Activated T-cell treated with anti-CD3 and anti-CD28 coated beads, Interleukin-2, amount 50 U/mL, for 24 hours (primary cell): ENCODE measurements at regions not wholly inside any gene's neighbourhood (a gene's known extent, or its start where the extent isn't known, plus 50 kb on each side); places are given as distances from the start of the nearest gene placed in this dataset.
A peak's percentile ranks its signal among the peaks of the same experiment; 100 is the strongest.
"Not testable (repeated sequence)": the region's sequence is repeated elsewhere in the genome, so short reads cannot be mapped to it uniquely, and the experiment has no call there.

Experiments used
- DNase-seq: peaks from one replicate; pipeline ENCODE4 v3.0.0-alpha.2; 2020
- H3K27ac Mint-ChIP-seq: 2 replicates; pipeline ENCODE4 v1.8.0; 2020; ENCODE audit warnings: mild to moderate bottlenecking, mixed read lengths
- H3K27me3 Mint-ChIP-seq: 2 replicates; pipeline ENCODE4 v1.8.0; 2020; ENCODE audit warnings: mixed read lengths
- H3K36me3 Mint-ChIP-seq: 2 replicates; pipeline ENCODE4 v1.8.0; 2020; ENCODE audit warnings: low read depth, mixed read lengths
- H3K4me1 Mint-ChIP-seq: 2 replicates; pipeline ENCODE4 v1.8.0; 2020; ENCODE audit warnings: low read depth, mixed read lengths
- H3K4me3 Mint-ChIP-seq: 2 replicates; pipeline ENCODE4 v1.8.0; 2020; ENCODE audit warnings: mild to moderate bottlenecking, moderate library complexity, mixed read lengths
- H3K9me3 Mint-ChIP-seq: 2 replicates; pipeline ENCODE4 v1.8.0; 2020; ENCODE audit warnings: mixed read lengths

GRCh38 chr10:23493711-23494110, 54.8 kb downstream of the OTUD1 start:
- peaks cover 15% of the 10 kb centered on the region for H3K27me3 Mint-ChIP-seq
- no peak for DNase-seq
- no peaks in the 10 kb centered on the region for H3K36me3 Mint-ChIP-seq
- H3K9me3 Mint-ChIP-seq = no peaks in the 10 kb centered on the region
- peaks cover 4% of the 10 kb centered on the region for H3K4me1 Mint-ChIP-seq
- H3K27ac Mint-ChIP-seq = no peak overlapping the region
- no peak overlapping the region for H3K4me3 Mint-ChIP-seq

GRCh38 chr10:23496727-23497126, 57.9 kb downstream of the OTUD1 start:
- Mint-ChIP-seq H3K27me3 (peaks cover 11% of the 10 kb centered on the region), H3K36me3 (no peaks in the 10 kb centered on the region), H3K27ac (no peak overlapping the region), H3K4me1 (peaks cover 2% of the 10 kb centered on the region), H3K4me3 (no peak overlapping the region), H3K9me3 (no peaks in the 10 kb centered on the region)
- DNase-seq = no peak

GRCh38 chr10:23499372-23500132, 60.7 kb downstream of the OTUD1 start:
- Mint-ChIP-seq H3K4me1 (no peaks in the 10 kb centered on the region), H3K27ac (no peak overlapping the region), H3K36me3 (no peaks in the 10 kb centered on the region), H3K9me3 (no peaks in the 10 kb centered on the region), H3K27me3 (peaks cover 7% of the 10 kb centered on the region), H3K4me3 (no peak overlapping the region)
- DNase-seq = no peak

GRCh38 chr10:23505797-23506465, 67.1 kb downstream of the OTUD1 start:
- Mint-ChIP-seq H3K4me1 (no peaks in the 10 kb centered on the region), H3K36me3 (no peaks in the 10 kb centered on the region), H3K4me3 (no peak overlapping the region), H3K9me3 (peaks cover 4% of the 10 kb centered on the region), H3K27me3 (no peaks in the 10 kb centered on the region), H3K27ac (no peak overlapping the region)
- DNase-seq = no peak

- Mint-ChIP-seq H3K4me1 (peaks cover 27% of the 10 kb centered on the region), H3K27me3 (peaks cover 20% of the 10 kb centered on the region), H3K4me3 (no peak overlapping the region), H3K36me3 (no peaks in the 10 kb centered on the region), H3K27ac (peak overlapping the region; percentile 37), H3K9me3 (peaks cover 7% of the 10 kb centered on the region)
- no peak for DNase-seq
Observed at GRCh38 chr10:23512355-23513058, 73.6 kb downstream of the OTUD1 start.

- Mint-ChIP-seq H3K4me1 (peaks cover 27% of the 10 kb centered on the region), H3K27ac (peak overlapping the region; percentile 38), H3K27me3 (peaks cover 20% of the 10 kb centered on the region)
- H3K36me3 Mint-ChIP-seq, DNase-seq, H3K4me3 Mint-ChIP-seq, H3K9me3 Mint-ChIP-seq: not testable (repeated sequence)
Observed at GRCh38 chr10:23513621-23514020, 74.7 kb downstream of the OTUD1 start.

GRCh38 chr10:23514321-23514720, 75.4 kb downstream of the OTUD1 start:
- peak overlapping the region; percentile 38 for H3K27ac Mint-ChIP-seq
- H3K9me3 Mint-ChIP-seq = peaks cover 7% of the 10 kb centered on the region
- no peak for DNase-seq
- H3K36me3 Mint-ChIP-seq = no peaks in the 10 kb centered on the region
- H3K27me3 Mint-ChIP-seq = peaks cover 20% of the 10 kb centered on the region
- no peak overlapping the region for H3K4me3 Mint-ChIP-seq
- H3K4me1 Mint-ChIP-seq = peaks cover 27% of the 10 kb centered on the region

- Mint-ChIP-seq H3K4me3 (no peak overlapping the region), H3K27ac (no peak overlapping the region)
- no peak for DNase-seq
Observed at GRCh38 chr10:23516530-23516929, 77.7 kb downstream of the OTUD1 start.

GRCh38 chr10:23517155-23517554, 78.3 kb downstream of the OTUD1 start:
- H3K27me3 Mint-ChIP-seq = peaks cover 23% of the 10 kb centered on the region
- H3K4me1 Mint-ChIP-seq = peaks cover 26% of the 10 kb centered on the region
- peaks cover 3% of the 10 kb centered on the region for H3K9me3 Mint-ChIP-seq
- no peak overlapping the region for H3K27ac Mint-ChIP-seq
- no peaks in the 10 kb centered on the region for H3K36me3 Mint-ChIP-seq
- DNase-seq = no peak
- no peak overlapping the region for H3K4me3 Mint-ChIP-seq

More at GRCh38 chr10:23516530-23516929, 77.7 kb downstream of the OTUD1 start:
- Mint-ChIP-seq H3K9me3 (peaks cover 3% of the 10 kb centered on the region), H3K36me3 (no peaks in the 10 kb centered on the region), H3K27me3 (peaks cover 25% of the 10 kb centered on the region), H3K4me1 (peaks cover 27% of the 10 kb centered on the region)

GRCh38 chr10:23521735-23522134, 82.9 kb downstream of the OTUD1 start:
- DNase-seq = no peak
- no peak overlapping the region for H3K4me3 Mint-ChIP-seq
- peaks cover 1% of the 10 kb centered on the region for H3K4me1 Mint-ChIP-seq
- H3K27ac Mint-ChIP-seq = no peak overlapping the region
- no peaks in the 10 kb centered on the region for H3K36me3 Mint-ChIP-seq
- H3K27me3 Mint-ChIP-seq = peaks cover 8% of the 10 kb centered on the region
- no peaks in the 10 kb centered on the region for H3K9me3 Mint-ChIP-seq

GRCh38 chr10:23522345-23522744, 83.5 kb downstream of the OTUD1 start:
- no peak overlapping the region for H3K4me3 Mint-ChIP-seq
- DNase-seq = no peak
- no peak overlapping the region for H3K27ac Mint-ChIP-seq
- H3K36me3 Mint-ChIP-seq = no peaks in the 10 kb centered on the region
- peaks cover 8% of the 10 kb centered on the region for H3K27me3 Mint-ChIP-seq
- peaks cover 1% of the 10 kb centered on the region for H3K4me1 Mint-ChIP-seq
- H3K9me3 Mint-ChIP-seq = no peaks in the 10 kb centered on the region

GRCh38 chr10:23523251-23523650, 84.4 kb downstream of the OTUD1 start:
- Mint-ChIP-seq H3K4me3 (no peak overlapping the region), H3K4me1 (peaks cover 5% of the 10 kb centered on the region), H3K36me3 (no peaks in the 10 kb centered on the region), H3K9me3 (no peaks in the 10 kb centered on the region), H3K27ac (no peak overlapping the region), H3K27me3 (peaks cover 8% of the 10 kb centered on the region)
- DNase-seq = no peak

- Mint-ChIP-seq H3K27me3 (peaks cover 6% of the 10 kb centered on the region), H3K36me3 (no peaks in the 10 kb centered on the region), H3K4me3 (no peak overlapping the region), H3K27ac (no peak overlapping the region), H3K9me3 (no peaks in the 10 kb centered on the region), H3K4me1 (peaks cover 10% of the 10 kb centered on the region)
- DNase-seq = no peak
Observed at GRCh38 chr10:23525406-23525805, 86.5 kb downstream of the OTUD1 start.

- peaks cover 35% of the 10 kb centered on the region for H3K4me1 Mint-ChIP-seq
- no peaks in the 10 kb centered on the region for H3K36me3 Mint-ChIP-seq
- no peaks in the 10 kb centered on the region for H3K9me3 Mint-ChIP-seq
- H3K4me3 Mint-ChIP-seq = no peak overlapping the region
- no peak overlapping the region for H3K27ac Mint-ChIP-seq
- no peak for DNase-seq
- H3K27me3 Mint-ChIP-seq = no peaks in the 10 kb centered on the region
Observed at GRCh38 chr10:23528419-23528818, 89.5 kb downstream of the OTUD1 start.

- no peaks in the 10 kb centered on the region for H3K9me3 Mint-ChIP-seq
- no peak for DNase-seq
Observed at GRCh38 chr10:23529625-23530024, 90.8 kb downstream of the OTUD1 start.

More at GRCh38 chr10:23529625-23530024, 90.8 kb downstream of the OTUD1 start:
- no peak overlapping the region for H3K27ac Mint-ChIP-seq
- peaks cover 43% of the 10 kb centered on the region for H3K4me1 Mint-ChIP-seq
- no peak overlapping the region for H3K4me3 Mint-ChIP-seq
- no peaks in the 10 kb centered on the region for H3K36me3 Mint-ChIP-seq
- H3K27me3 Mint-ChIP-seq = no peaks in the 10 kb centered on the region
